K562 (cell line): ENCODE measurements at regions not wholly inside any gene's neighbourhood (a gene's known extent, or its start where the extent isn't known, plus 50 kb on each side); places are given as distances from the start of the nearest gene placed in this dataset.

ENCODE experiments used
- ADNP ChIP-seq: fragments of 200-800 bp; sonication (Bioruptor generic); IDR thresholded peaks from 2 replicates; pipeline ENCODE4 v1.6.1; 2016; ENCODE audit warnings: missing genetic modification characterization, missing compliant biosample characterization
- BRD4 ChIP-seq: fragments of 200-600 bp; sonication (generic); IDR thresholded peaks from 2 replicates; pipeline ENCODE4 v1.6.1; 2017; ENCODE audit warnings: inconsistent platforms
- CAMTA2 ChIP-seq: fragments of 250-450 bp; sonication (Bioruptor Pico); conservative IDR thresholded peaks from 2 replicates; pipeline ENCODE4 v1.5.1; 2022
- CEBPB ChIP-seq: fragments of 450-650 bp; IDR thresholded peaks from 2 replicates; pipeline ENCODE4 v1.6.1; 2016; ENCODE audit warnings: missing genetic modification characterization, missing compliant biosample characterization
- DMBX1 ChIP-seq: fragments of 250-450 bp; sonication (Bioruptor Pico); IDR thresholded peaks from 2 replicates; pipeline ENCODE4 v1.8.0; 2022; ENCODE audit warnings: inconsistent platforms, mild to moderate bottlenecking, moderate library complexity, borderline replicate concordance
- GATAD2A ChIP-seq: fragments of 450-650 bp; IDR thresholded peaks from 2 replicates; pipeline ENCODE4 v1.6.1; 2017
- HEY1 ChIP-seq: fragments of 250-450 bp; sonication (Bioruptor Pico); IDR thresholded peaks from 2 replicates; pipeline ENCODE4 v1.5.0; 2020; ENCODE audit warnings: mild to moderate bottlenecking, moderate library complexity, borderline replicate concordance
- HINFP ChIP-seq: fragments of 450-650 bp; conservative IDR thresholded peaks from 2 replicates; pipeline ENCODE4 v1.6.1; 2016; ENCODE audit warnings: missing genetic modification characterization, low read depth, mild to moderate bottlenecking, control low read depth, missing compliant biosample characterization
- HNRNPUL1 ChIP-seq: fragments of 200-400 bp; formaldehyde crosslinking; IDR thresholded peaks from 2 replicates; pipeline ENCODE4 v1.6.1; 2017; ENCODE audit warnings: low read length
- LARP7 ChIP-seq: fragments of 450-650 bp; IDR thresholded peaks from 2 replicates; pipeline ENCODE4 v1.6.1; 2016
- MBD1 ChIP-seq: fragments of 250-450 bp; sonication (Bioruptor Pico); IDR thresholded peaks from 2 replicates; pipeline ENCODE4 v1.8.0; 2022; ENCODE audit warnings: inconsistent platforms
- NFE2L1 ChIP-seq: fragments of 450-650 bp; IDR thresholded peaks from 2 replicates; pipeline ENCODE4 v1.6.1; 2016; ENCODE audit warnings: missing genetic modification characterization, low read depth, mild to moderate bottlenecking, missing compliant biosample characterization, moderate library complexity, borderline replicate concordance
- NR2C1 ChIP-seq, 2 experiments: fragments of 450-650 bp; IDR thresholded peaks; 2 replicates each; pipeline ENCODE4 v1.6.1; 2017; ENCODE audit warnings: mild to moderate bottlenecking in 2 of 2, antibody characterized with exemption in 1 of 2, inconsistent platforms in 1 of 2, missing compliant biosample characterization in 1 of 2, missing genetic modification characterization in 1 of 2
- OTX1 ChIP-seq: fragments of 450-650 bp; formaldehyde crosslinking; IDR thresholded peaks from 2 replicates; pipeline ENCODE4 v1.4.0; 2022; ENCODE audit warnings: mild to moderate bottlenecking
- PURB ChIP-seq: sonication (generic); formaldehyde crosslinking; IDR thresholded peaks from 2 replicates; pipeline ENCODE4 v1.9.0; 2021; ENCODE audit warnings: low read depth, mild to moderate bottlenecking, missing genetic modification reagents
- RBBP5 ChIP-seq: fragments of 200-600 bp; sonication (generic); IDR thresholded peaks from 2 replicates; pipeline ENCODE4 v1.6.1; 2012; ENCODE audit warnings: borderline replicate concordance, mild to moderate bottlenecking, low read length, control low read depth, inconsistent platforms; ENCODE audit not compliant: insufficient read depth, poor library complexity, severe bottlenecking
- RFX7 ChIP-seq: fragments of 250-450 bp; sonication (Bioruptor Pico); IDR thresholded peaks from 2 replicates; pipeline ENCODE4 v1.5.1; 2021; ENCODE audit warnings: mild to moderate bottlenecking
- SMAD2 ChIP-seq: fragments of 150-350 bp; IDR thresholded peaks from 2 replicates; pipeline ENCODE4 v1.6.1; 2014; ENCODE audit warnings: low read depth, mild to moderate bottlenecking, low read length
- SOX6 ChIP-seq: fragments of 450-650 bp; IDR thresholded peaks from 2 replicates; pipeline ENCODE4 v1.6.1; 2014; ENCODE audit warnings: mild to moderate bottlenecking
- STAG1 ChIP-seq: sonication (generic); formaldehyde crosslinking; IDR thresholded peaks from 2 replicates; pipeline ENCODE4 v1.5.0; 2020; ENCODE audit warnings: missing genetic modification reagents, borderline replicate concordance
- STAT5A ChIP-seq: IDR thresholded peaks from 2 replicates; pipeline ENCODE4 v1.6.1; 2012; ENCODE audit warnings: low read length, inconsistent platforms, borderline replicate concordance
- SUPT5H ChIP-seq: fragments of 450-650 bp; IDR thresholded peaks from 2 replicates; pipeline ENCODE4 v1.6.1; 2016
- TSC22D4 ChIP-seq: fragments of 450-650 bp; IDR thresholded peaks from 2 replicates; pipeline ENCODE4 v1.6.1; 2016; ENCODE audit warnings: missing genetic modification characterization, missing biosample characterization, control low read depth
- USF2 ChIP-seq: sonication (generic); formaldehyde crosslinking; IDR thresholded peaks from 2 replicates; pipeline ENCODE4 v1.5.0; 2020; ENCODE audit warnings: missing genetic modification reagents
- ZNF57 ChIP-seq: fragments of 450-650 bp; formaldehyde crosslinking; IDR thresholded peaks from 2 replicates; pipeline ENCODE4 v1.4.0; 2020; ENCODE audit warnings: mild to moderate bottlenecking, moderate library complexity
- ZSCAN32 ChIP-seq: fragments of 450-650 bp; formaldehyde crosslinking; IDR thresholded peaks from 2 replicates; pipeline ENCODE4 v1.4.0; 2020; ENCODE audit warnings: mild to moderate bottlenecking, moderate library complexity
- TF ChIP-seq, protein P1 (sequence below): fragments of 250-450 bp; sonication (Bioruptor Pico); IDR thresholded peaks from 2 replicates; pipeline ENCODE4 v1.9.0; 2021; ENCODE audit warnings: mild to moderate bottlenecking, inconsistent platforms

GRCh38 chr3:144106970-144107369 lies 135.3 kb downstream of the DIPK2A start (continued):
- no peak for TF ChIP-seq MBD1 (CRISPR knock-in tag)
- TF ChIP-seq STAT5A: peak; percentile 58; the same call in 1 of the 2 replicates
- TF ChIP-seq GATAD2A: no peak
- no peak for TF ChIP-seq PURB (CRISPR knock-in tag)
- no peak for TF ChIP-seq CEBPB (tag)
- TF ChIP-seq USF2 (CRISPR knock-in tag): no peak
- TF ChIP-seq OTX1 (CRISPR knock-in tag): no peak
- TF ChIP-seq DMBX1 (CRISPR knock-in tag): no peak
- TF ChIP-seq ZNF57 (CRISPR knock-in tag): no peak
- TF ChIP-seq, protein P1, sequence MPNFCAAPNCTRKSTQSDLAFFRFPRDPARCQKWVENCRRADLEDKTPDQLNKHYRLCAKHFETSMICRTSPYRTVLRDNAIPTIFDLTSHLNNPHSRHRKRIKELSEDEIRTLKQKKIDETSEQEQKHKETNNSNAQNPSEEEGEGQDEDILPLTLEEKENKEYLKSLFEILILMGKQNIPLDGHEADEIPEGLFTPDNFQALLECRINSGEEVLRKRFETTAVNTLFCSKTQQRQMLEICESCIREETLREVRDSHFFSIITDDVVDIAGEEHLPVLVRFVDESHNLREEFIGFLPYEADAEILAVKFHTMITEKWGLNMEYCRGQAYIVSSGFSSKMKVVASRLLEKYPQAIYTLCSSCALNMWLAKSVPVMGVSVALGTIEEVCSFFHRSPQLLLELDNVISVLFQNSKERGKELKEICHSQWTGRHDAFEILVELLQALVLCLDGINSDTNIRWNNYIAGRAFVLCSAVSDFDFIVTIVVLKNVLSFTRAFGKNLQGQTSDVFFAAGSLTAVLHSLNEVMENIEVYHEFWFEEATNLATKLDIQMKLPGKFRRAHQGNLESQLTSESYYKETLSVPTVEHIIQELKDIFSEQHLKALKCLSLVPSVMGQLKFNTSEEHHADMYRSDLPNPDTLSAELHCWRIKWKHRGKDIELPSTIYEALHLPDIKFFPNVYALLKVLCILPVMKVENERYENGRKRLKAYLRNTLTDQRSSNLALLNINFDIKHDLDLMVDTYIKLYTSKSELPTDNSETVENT (CRISPR knock-in tag): no peak
- no peak for TF ChIP-seq HINFP (tag)
- no peak for TF ChIP-seq RFX7 (CRISPR knock-in tag)
- TF ChIP-seq LARP7: no peak
- no peak for TF ChIP-seq HEY1 (CRISPR knock-in tag)
- TF ChIP-seq NR2C1 (IDR thresholded peaks at IDR 0.05): no peak
- TF ChIP-seq NR2C1 (tag; IDR thresholded peaks at IDR 0.05): peak; percentile 34; the same call in 1 of the 2 replicates
- TF ChIP-seq STAG1 (CRISPR knock-in tag): no peak
- TF ChIP-seq TSC22D4 (tag): no peak
- TF ChIP-seq NFE2L1 (tag): no peak
- TF ChIP-seq SUPT5H: no peak
- TF ChIP-seq ADNP (tag): no peak
- no peak for TF ChIP-seq CAMTA2 (CRISPR knock-in tag)
- TF ChIP-seq HNRNPUL1: no peak
- TF ChIP-seq SMAD2: no peak
- no peak for TF ChIP-seq BRD4
- no peak; the same call in 1 of the 2 replicates for TF ChIP-seq SOX6
- TF ChIP-seq ZSCAN32: no peak
- TF ChIP-seq RBBP5: no peak
